ENCODE measurements at regions not wholly inside any gene's neighbourhood (a gene's known extent, or its start where the extent isn't known, plus 50 kb on each side); places are given as distances from the start of the nearest gene placed in this dataset.

DNA sequence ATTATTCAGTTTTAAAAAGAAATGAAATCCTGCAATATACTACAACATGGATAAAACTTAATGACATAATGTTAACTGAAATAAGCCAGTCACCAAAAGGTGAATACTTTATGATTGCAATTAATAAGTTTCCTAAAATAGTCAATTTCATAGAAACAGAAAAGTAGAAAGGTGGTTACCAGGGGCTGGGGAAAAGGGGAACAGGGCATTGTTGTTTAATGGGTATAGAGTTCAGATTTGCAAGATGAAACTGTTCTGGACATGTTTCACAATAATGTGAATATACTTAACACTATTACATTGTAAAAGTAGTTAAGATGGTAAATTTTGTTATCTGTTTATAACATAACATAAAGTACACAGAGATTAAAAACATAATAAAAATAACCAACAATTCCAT is 550.9 kb downstream of the CCER1 start:
- no peaks in the 10 kb centered on the region for H3K9me3 ChIP-seq (ENCODE audit: low read length)
- H2AFZ ChIP-seq (ENCODE audit: low read depth, low read length) = no peak overlapping the region
- no peak overlapping the region for H3K4me3 ChIP-seq (ENCODE audit: low read length)
- no peak for TF ChIP-seq TAF1 (IDR thresholded peaks at IDR 0.05; ENCODE audit: low read depth)
- no peak overlapping the region for H3K27ac ChIP-seq (ENCODE audit: low read length)
- H3K9ac ChIP-seq (ENCODE audit: low read length) = no peak overlapping the region
- H3K4me2 ChIP-seq (ENCODE audit: low read length) = no peak overlapping the region
- H3K36me3 ChIP-seq (ENCODE audit: insufficient read depth, low read length) = no peaks in the 10 kb centered on the region
- no peaks in the 10 kb centered on the region for H3K27me3 ChIP-seq (ENCODE audit: insufficient read depth, low read depth, low read length)
- H3F3A ChIP-seq (ENCODE audit: insufficient read depth, low read length, poor library complexity, severe bottlenecking) = no peaks in the 10 kb centered on the region
- no peaks in the 10 kb centered on the region for H3K79me2 ChIP-seq (replicated peaks; ENCODE audit: insufficient read depth, low read length)
- no peaks in the 10 kb centered on the region for H4K20me1 ChIP-seq (ENCODE audit: insufficient read depth)
- H3K9me2 ChIP-seq (ENCODE audit: insufficient read depth, low read length) = no peaks in the 10 kb centered on the region

- H3K27me3 ChIP-seq (ENCODE audit: insufficient read depth, low read depth, low read length) = no peaks in the 10 kb centered on the region
- H3K27ac ChIP-seq (ENCODE audit: low read length) = no peak overlapping the region
- no peaks in the 10 kb centered on the region for H3F3A ChIP-seq (ENCODE audit: insufficient read depth, low read length, poor library complexity, severe bottlenecking)
- no peak overlapping the region for H2AFZ ChIP-seq (ENCODE audit: low read depth, low read length)
- no peak overlapping the region for H3K4me3 ChIP-seq (ENCODE audit: low read length)
- TF ChIP-seq EP300 (conservative IDR thresholded peaks at IDR 0.05; ENCODE audit: poor library complexity, severe bottlenecking) (no peak), SMC3 (conservative IDR thresholded peaks at IDR 0.05; ENCODE audit: poor library complexity) (no peak), TAF1 (IDR thresholded peaks at IDR 0.05; ENCODE audit: low read depth) (no peak), POLR2AphosphoS5 (IDR thresholded peaks at IDR 0.05) (no peak), REST (IDR thresholded peaks at IDR 0.05; ENCODE audit: borderline replicate concordance) (no peak), EZH2 (IDR thresholded peaks at IDR 0.05; ENCODE audit: borderline replicate concordance, insufficient read depth, low read length, poor library complexity, severe bottlenecking) (no peak), RAD21 (conservative IDR thresholded peaks at IDR 0.05) (no peak), CTCF (IDR thresholded peaks at IDR 0.05; ENCODE audit: poor library complexity, severe bottlenecking) (no peak), MXI1 (conservative IDR thresholded peaks at IDR 0.05; ENCODE audit: poor library complexity, severe bottlenecking) (no peak)
- no peaks in the 10 kb centered on the region for H3K36me3 ChIP-seq (ENCODE audit: insufficient read depth, low read length)
- H4K20me1 ChIP-seq (ENCODE audit: insufficient read depth) = no peaks in the 10 kb centered on the region
- no peak overlapping the region for H3K9ac ChIP-seq (ENCODE audit: low read length)
- no peaks in the 10 kb centered on the region for H3K9me3 ChIP-seq (ENCODE audit: low read length)
- no peaks in the 10 kb centered on the region for H3K9me2 ChIP-seq (ENCODE audit: insufficient read depth, low read length)
- H3K79me2 ChIP-seq (replicated peaks; ENCODE audit: insufficient read depth, low read length) = no peaks in the 10 kb centered on the region
- H3K4me2 ChIP-seq (ENCODE audit: low read length) = no peak overlapping the region
Observed at GRCh38 chr12:90401185-90401584, 553.8 kb downstream of the CCER1 start.

- Histone ChIP-seq H4K20me1 (ENCODE audit: insufficient read depth) (no peaks in the 10 kb centered on the region), H3F3A (ENCODE audit: insufficient read depth, low read length, poor library complexity, severe bottlenecking) (no peaks in the 10 kb centered on the region), H3K9ac (ENCODE audit: low read length) (no peak overlapping the region), H3K4me3 (ENCODE audit: low read length) (no peak overlapping the region), H3K36me3 (ENCODE audit: insufficient read depth, low read length) (no peaks in the 10 kb centered on the region), H3K27ac (ENCODE audit: low read length) (no peak overlapping the region), H2AFZ (ENCODE audit: low read depth, low read length) (no peak overlapping the region), H3K27me3 (ENCODE audit: insufficient read depth, low read depth, low read length) (no peaks in the 10 kb centered on the region), H3K9me3 (ENCODE audit: low read length) (no peaks in the 10 kb centered on the region), H3K79me2 (replicated peaks; ENCODE audit: insufficient read depth, low read length) (no peaks in the 10 kb centered on the region), H3K4me2 (ENCODE audit: low read length) (no peak overlapping the region), H3K9me2 (ENCODE audit: insufficient read depth, low read length) (no peaks in the 10 kb centered on the region)
- TF ChIP-seq RAD21 (conservative IDR thresholded peaks at IDR 0.05) (no peak), SMC3 (conservative IDR thresholded peaks at IDR 0.05; ENCODE audit: poor library complexity) (no peak), MXI1 (conservative IDR thresholded peaks at IDR 0.05; ENCODE audit: poor library complexity, severe bottlenecking) (no peak), TAF1 (IDR thresholded peaks at IDR 0.05; ENCODE audit: low read depth) (no peak), POLR2AphosphoS5 (IDR thresholded peaks at IDR 0.05) (no peak), REST (IDR thresholded peaks at IDR 0.05; ENCODE audit: borderline replicate concordance) (peak; percentile 48), EZH2 (IDR thresholded peaks at IDR 0.05; ENCODE audit: borderline replicate concordance, insufficient read depth, low read length, poor library complexity, severe bottlenecking) (no peak)
Observed at GRCh38 chr12:90399357-90399756, 555.6 kb downstream of the CCER1 start.

All from neural cell (in vitro differentiated cells).